HG03108 (cell line): ENCODE measurements at regions not wholly inside any gene's neighbourhood (a gene's known extent, or its start where the extent isn't known, plus 50 kb on each side); places are given as distances from the start of the nearest gene placed in this dataset.

Source experiments
- ATAC-seq: cut with Tn5 transposase; IDR thresholded peaks from one replicate; pipeline ENCODE4 v1.9.1; 2021; ENCODE audit warnings: moderate library complexity; ENCODE audit not compliant: unreplicated experiment

DNA sequence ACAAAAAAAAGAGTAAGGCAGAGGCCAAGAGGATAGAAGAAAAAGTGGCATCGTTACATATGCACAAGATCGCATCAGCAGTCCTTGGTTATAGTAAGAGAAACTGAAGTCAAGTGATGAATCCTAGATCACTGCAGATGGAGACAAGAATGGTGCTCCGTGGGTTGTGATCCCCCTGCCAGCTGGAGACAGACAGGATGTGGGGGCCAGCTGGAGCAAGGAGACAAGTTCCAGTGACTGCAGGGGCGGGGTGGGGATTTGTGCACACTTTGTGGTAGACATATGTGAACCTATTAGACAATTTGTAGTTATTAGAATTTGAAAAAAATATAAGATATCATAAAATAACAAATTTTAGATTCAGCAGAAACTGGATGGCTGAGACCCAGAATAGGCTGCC, 697.9 kb upstream of the ADAMTS16 start:
- no peak for ATAC-seq

DNA sequence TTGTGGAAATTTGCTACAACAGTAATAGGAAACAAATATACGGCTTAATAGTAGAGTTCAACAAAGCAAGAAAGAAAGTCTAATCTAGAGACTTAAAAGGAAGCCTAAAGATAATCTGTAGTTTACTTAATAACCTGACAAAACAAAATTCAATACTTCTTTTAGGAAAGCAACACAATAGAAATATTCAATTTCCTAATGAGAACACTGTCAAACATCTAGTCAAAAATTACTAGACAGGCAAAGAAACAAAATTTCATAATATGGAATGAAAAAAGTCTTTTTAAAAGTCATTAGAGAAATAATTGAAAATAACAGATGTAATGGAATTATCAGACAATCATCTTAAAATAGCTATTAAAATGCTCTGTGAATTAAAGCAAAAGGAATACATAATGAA, 692.5 kb upstream of the ADAMTS16 start:
- ATAC-seq, result no peak

DNA sequence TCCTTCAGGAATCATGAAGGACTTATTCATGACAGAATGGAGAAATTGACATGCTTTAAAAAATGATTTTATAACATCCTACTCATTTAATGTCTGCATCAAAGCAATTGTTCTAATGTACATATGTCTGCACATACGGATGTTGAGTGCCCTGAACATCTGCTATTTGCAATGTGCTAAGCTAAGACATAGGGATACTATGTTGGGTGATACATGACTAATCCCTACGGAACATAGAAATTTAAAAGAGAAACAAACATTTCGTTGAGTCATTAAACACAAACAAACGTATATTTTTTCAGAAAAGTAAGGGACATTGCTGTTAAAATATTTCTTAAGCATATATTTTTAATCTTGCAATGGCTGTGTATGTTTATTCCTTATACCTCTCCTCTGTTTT, 686.5 kb upstream of the ADAMTS16 start:
- no peak for ATAC-seq

DNA sequence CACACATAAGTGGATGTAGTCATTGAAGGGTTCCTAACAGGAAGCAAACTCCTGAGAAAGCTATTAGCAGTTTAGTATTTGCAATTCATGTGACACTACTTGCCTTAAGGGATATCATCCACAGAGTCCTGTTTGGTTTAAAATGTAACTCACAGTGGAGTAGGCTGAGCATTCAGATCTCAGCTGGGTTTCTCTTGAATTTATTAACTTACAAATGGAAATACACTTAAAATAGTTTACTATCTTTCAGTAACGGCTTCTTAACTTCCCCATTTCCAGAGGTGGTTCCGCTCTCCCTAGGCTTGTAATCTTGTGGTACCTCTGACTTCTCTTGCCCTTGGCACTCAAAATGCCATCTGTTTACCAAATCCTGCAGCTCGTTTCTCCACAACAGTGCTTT, 660.7 kb upstream of the ADAMTS16 start:
- ATAC-seq, result no peak

DNA sequence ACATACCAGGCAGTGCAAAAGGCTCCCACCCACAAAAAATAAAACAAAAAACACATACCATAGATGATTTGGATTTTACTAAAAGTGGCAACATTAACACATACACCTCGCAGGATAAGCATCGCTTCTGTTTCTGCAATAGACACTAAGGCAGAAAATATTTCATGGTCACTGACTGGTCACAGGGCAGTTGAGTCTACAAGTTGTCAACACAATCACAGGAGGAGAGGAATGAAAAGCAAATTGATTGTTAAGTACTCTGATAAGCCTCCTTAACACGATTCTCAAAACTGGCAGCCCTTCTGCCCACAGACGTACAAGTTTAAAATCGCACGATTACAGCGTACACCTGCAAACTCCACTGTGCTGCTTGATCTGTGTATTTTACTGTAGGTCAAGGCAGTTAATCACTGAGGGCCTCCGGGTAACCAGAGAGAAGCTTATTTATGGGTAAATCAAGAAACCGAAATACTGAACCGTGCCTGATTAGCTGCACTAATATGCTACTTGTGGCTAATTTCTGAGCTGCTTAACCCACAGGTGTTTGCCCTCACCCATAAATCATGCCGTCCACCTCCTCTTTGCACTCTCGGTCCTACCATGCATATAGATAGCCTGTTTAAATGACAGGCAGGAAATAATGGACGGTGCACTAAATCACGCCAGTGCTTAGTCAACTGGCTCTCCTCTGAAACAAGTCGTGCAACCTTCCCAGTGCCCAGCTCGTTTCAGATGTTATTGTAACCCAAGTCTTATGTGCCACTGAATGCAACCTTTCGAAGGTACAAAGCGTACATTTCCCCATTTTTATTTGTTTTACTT, 659.4 kb upstream of the ADAMTS16 start:
- ATAC-seq, result no peak

DNA sequence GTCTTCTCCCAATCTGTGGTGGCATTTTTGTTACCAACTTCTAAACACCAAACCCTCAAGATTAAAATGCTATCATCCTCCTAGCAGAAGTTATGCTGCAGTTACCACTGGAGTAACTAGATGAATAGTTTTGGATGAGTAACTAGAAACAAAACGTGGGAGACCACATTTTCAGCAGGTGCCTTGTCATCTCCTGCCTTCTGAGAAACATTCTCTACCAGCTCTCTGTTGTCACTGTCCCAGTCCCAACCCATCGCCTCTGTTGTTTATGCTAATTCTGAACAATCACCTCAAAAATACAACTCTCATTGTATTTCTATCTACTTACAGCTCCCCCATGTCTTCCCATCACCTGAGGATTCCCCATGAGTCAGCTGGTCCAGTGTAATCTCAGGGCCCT, 652.5 kb upstream of the ADAMTS16 start:
- no peak for ATAC-seq

DNA sequence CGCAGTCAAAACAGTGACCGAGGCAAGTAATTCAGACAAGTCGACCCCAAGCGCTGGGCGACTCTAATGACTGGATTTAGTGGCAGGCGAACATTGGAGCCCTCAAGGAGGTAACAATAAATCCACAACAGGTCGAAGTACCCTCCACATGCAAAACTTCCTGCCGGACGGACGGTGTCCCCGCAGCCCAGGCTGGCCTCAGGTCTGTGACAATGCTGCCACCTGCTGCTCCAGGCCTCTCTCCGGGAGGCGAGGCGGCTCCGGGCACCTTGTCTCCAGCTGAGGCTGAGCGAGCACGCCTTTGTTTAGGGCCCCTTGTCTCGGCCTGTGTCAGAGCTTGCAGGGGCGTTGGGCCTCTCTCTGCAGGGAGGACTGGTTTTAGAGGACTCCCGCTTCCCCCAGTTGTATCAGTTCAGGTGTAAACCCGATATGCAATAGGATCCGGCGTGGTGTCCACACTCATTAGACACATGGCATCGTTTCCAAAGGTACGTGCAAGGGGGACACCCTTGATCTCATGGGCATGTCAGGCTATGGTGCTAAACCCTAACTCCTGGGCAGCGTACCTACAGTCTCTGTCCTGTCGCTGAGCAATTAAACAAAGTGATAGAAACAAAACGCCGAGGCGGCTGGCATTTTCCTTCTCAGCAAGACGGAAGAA, 628.0 kb upstream of the ADAMTS16 start:
- ATAC-seq, result no peak

DNA sequence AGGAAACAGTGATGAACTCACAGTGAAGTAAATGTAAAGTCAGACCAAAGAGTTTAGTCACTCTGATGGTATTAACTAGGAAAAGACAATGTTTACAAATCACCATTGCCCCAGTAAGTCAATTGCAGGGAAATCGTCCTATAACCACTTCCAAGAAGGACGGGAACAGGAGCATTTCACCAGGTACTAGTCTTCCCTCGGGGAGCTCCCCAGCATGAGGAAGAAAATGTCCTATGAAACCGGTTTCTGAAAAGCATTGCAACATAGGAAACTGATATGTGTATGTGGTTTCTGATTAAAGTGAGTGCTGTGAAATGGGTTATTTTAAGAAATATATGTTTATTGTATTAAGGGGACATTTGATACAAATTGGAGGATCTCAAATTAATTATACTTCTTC, 626.7 kb upstream of the ADAMTS16 start:
- no peak for ATAC-seq

DNA sequence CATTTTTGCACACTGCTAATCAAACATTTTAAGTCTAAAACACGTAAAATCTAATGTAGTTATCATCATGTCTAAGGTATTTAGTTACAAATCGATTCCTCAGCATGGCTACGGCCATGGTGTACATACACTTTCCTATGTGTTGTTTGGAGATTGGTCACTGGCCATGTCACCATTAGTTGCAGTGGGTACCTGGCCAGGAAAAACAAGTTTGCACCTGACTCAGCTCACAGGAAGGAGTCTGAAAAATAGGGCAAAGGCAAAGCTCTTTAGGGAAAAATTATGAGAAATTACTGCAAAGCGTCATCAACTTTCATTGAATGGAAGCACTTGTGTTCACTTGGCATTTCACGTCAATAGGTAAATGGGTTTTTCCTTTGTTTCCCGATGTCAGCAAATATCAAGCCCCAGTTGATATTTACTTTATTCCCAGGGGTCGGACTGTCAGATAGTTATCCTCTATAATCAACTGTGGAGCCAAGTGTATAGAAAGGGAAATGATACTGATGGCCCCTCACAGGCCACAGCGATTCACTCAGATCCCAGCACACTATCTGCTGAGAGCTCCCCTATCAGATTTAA, 626.0 kb upstream of the ADAMTS16 start:
- no peak for ATAC-seq

DNA sequence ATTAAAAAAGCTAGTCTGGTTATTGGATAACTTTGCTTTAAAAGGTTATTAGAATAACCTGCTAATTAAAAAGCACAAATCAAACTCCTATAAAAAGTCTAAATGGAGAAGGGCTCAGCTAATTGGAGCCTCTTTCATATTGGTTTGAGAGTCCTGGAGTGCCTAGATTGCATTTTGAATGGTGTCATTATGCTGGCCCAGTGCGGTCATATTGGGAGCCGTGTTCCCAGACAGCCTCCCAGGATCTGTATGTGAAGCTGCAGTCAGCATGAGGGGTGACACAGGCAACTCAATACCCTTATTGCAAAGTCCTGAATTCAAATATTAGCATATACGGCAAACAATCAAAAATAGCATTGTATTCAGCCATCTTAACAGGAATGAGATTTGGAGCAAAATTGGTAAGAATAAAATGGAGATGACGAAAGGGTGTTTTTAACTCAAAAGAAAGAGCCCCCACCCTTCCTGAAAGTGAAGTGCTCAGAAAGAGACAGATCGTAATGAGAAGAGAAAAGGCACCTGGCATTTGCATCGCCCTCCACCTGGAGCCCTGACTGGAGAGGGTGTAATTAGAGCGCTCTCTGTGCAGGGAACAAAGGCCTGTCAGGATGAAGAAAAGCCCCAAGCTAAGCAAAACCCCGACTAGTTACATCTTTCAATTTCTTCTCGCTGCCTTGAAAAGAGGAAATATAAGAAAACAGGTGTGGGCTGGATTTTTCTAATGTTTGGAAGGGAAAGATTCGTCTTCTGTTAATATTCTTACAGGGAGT, 621.0 kb upstream of the ADAMTS16 start:
- no peak for ATAC-seq

DNA sequence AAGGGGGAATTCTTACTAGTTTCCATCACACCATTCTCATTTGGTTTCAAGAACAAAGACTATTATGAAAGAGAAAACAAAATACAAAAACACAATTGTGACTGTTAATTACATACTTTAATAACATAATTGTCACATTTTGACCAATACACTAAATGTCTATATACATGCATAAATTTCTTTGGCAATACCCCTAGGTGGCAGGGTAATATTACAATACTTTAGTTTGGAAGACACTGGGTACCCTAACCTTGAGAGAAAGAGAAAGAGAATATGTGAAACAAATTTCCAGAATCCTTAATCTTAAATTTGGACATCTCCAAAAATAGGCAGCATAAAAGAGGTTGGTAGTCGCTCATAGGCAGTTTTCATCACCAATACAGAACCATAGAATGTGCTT, 619.6 kb upstream of the ADAMTS16 start:
- no peak for ATAC-seq

DNA sequence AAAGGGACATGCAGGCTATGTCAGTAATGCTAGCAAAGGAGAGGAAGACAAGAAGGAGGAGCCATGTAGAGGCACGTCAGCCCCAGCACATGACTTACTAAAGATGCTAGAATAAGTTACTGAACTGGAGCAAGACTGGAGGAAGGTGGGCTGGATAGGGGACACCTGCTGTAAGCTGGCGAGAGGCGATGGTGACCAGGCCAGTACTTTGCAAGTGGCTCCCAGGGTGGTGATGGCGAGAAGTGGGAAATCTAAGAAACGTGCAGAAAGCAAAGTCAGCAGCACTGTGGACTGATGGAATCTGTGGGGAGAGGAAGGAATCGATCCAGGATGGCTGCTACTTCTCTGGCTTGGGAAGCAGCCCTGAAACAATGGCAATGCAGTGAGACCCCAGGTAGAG, 617.1 kb upstream of the ADAMTS16 start:
- ATAC-seq, result no peak

DNA sequence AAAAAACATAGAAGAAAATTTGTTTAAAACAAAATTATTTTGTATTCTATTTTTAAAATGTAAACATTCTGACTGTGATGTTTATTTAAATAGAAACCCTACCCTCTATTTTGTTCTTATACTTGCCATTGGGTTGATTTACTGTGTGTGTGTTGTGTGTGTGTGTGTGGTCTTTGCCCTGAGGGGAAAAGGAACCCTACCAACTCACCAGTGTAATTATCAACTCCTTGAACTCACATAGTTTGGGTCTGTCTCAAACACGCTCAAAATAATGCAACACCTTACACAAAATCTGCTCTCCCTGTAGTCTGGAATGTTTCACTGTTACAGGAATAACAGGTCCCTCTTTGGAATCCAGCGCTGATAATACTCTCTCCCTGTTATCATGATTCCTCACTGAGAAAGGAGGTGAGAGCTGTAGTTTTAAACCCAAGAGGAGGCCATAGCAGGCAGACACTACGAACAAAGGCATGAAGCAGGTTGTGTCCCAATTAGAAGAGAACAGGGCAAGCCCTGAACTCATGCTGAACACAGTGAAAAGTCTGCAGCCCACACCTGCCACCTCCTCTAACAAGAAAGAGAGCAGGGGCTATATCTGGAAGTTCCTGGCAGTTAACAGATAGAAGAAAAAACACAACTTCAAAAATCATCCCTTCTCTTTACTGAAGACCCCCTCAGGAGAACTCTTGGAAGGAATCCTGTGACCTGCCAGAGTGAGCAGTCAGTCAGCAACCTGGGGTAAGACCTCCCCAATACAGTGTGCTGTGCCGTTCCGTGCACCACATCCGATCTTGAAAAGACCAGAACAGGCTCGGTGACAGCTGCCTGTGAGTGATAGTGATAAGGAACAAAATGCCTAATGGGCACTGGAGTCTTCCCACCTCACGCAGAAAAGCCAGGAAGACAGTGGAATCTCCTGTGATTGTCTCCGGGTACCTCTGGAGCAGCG, 608.1 kb upstream of the ADAMTS16 start:
- ATAC-seq, result no peak

DNA sequence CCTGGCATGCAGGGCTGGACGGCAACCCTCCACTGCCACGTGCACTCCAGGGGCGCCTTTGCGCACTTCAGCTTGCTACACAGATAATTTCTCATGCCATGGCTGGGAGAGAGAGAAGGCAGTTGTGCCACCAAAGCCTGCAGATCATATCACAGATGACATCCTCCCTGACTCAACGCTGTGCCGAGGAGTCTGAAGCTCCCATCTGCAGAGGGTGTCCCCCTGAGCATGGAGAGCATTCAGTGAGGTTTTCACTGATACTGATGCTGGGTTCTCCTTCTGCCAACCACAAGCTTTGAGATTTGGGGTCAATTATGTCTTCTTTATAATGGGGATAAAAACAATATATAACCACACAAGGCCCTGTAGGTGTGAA, 607.4 kb upstream of the ADAMTS16 start:
- ATAC-seq, result no peak

DNA sequence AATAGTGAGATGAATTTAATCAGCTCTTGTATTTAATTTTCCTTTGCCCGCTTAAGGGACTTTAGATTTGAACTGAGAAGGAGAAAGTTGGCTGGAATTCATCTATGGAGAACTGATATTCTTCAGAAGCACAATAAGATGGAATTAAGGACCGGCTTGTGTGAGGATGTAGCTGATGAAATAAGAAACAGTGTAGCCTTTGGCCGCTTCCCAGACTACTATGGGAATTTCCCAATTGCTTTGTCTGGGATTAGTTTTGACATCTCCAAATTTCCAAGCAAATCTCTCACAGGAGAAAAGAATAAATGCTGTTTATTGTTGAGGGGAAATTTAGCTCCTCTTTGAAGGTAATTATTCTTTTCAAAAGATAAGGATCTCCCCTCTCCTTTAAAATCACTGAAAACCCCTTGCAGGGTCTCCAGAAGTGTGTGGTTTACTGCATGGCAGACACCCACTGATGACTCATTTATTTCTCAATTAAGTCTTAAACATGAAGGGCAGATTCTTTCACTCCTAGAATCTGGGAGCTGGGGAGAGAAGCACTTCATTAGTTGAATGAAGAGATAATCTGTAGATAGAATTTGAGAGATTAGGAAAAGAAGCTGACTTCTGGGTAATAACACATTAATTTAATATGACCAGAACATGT, 606.5 kb upstream of the ADAMTS16 start:
- no peak for ATAC-seq

DNA sequence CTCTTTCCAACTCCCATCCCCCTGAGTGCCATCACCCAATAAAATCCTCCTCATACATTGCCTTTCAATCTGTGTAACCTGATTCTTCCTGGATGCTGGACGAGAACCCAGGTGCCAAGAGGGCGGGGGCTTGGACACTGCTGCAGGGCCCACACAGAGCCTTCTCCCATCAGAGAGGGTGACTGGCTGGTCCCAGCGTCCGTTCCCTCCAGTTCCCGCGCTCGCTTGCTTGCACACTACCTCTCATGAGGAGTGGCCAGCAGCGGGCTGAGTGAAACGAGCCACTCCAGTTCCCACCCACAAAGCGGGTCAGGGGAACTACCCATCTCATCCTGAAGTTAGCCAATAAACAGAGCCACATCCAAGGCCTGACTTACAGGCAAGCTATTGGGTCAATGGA, 602.6 kb upstream of the ADAMTS16 start:
- no peak for ATAC-seq

DNA sequence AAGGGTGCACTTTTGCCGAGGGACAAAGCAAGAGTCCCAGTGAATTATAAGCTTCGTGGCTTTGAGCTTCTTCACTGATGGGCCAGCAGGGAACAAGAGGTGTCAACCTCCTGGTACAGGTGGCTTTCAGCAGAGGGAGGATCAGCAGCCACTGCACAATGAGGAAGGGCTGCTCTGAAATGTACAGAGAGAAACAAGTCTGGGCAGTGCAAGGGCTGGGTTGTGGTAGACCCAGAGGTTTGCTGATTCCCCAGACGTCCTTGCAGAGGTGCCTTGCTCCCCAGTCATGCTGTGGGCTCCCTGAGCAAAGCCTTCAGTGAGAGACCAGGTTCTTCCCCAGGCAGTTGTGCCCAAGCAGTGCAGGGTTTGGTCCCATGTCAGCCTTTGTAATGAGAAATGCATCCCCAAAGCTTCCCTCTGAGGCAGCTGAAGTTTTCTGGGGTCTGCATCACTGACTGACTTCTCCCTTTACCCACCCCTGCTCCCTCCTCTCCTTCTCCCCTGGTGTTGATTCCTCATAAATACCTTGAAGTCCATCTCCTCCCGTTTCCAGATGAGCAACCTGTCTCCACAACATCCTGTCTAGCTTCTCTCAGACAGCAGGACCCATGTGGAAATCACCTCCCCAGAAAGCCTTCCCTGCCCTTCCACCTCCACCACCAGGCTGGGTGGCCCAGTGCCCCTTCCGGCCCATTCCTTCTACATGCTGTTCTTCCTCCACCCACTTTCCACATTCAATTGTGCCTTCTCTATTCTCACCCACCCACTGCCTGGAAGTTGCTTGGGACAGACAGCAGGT, 599.6 kb upstream of the ADAMTS16 start:
- no peak for ATAC-seq

DNA sequence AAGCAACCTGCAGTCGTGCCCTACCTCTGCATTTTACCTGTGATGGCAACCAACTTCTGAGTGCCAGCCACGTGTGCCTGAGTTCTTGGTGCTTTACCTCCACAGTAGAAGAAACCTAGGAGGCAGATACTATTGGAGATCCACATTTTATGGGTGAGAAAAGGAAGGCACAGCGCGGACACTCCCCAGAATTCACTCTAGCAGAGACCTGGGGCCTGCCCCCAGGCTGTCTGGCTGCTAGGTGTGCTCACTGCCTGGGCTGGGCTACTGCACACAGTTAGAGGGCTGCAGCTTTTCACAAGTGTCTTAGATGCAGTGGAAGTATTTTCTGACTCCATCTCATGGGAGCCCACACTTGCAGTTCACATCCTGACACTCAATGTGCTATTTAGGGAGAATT, 598.8 kb upstream of the ADAMTS16 start:
- no peak for ATAC-seq

DNA sequence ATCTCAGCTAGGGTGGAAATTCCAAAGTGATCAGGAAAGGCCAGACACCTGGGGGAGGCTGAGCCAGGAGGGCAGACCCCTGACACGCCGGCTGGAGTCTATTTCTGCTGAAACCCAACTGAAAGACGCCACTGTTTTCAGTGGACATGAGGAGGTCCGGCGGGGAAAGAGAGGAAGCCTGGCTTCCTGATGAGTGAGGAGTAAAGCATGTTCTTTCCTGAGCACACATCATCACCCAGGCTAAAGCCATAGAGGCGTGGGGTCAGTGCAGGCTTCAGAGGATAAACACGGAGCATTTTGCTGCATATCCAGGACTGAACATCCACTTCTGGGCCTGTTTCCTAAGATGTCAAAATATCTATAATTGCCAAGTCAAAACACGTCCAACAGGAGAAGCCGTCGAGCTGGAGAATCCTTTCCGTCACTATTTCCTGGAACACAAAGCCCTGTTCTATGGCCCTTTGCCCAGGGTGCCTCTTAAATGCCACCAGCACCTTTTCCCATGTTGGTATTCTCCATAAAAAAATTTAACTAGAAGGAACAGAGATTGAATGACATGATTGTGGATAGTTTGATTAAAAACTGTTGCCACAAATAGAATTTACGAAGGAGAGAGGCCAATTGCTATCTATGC, 597.9 kb upstream of the ADAMTS16 start:
- no peak for ATAC-seq
